IPS-20b (cell line): ENCODE measurements at regions not wholly inside any gene's neighbourhood (a gene's known extent, or its start where the extent isn't known, plus 50 kb on each side); places are given as distances from the start of the nearest gene placed in this dataset.

Experiments used
- H3K27ac ChIP-seq: one replicate; pipeline ENCODE4 v1.5.1; 2013; ENCODE audit warnings: low read length
- H3K27me3 ChIP-seq: 2 replicates; pipeline ENCODE4 v1.6.1; 2013; ENCODE audit warnings: mild to moderate bottlenecking, low read length, inconsistent platforms; ENCODE audit not compliant: insufficient read depth
- H3K36me3 ChIP-seq: 2 replicates; pipeline ENCODE4 v1.6.1; 2013; ENCODE audit warnings: low read depth, mild to moderate bottlenecking, inconsistent platforms, low read length, moderate library complexity; ENCODE audit not compliant: insufficient read depth
- H3K4me1 ChIP-seq: 2 replicates; pipeline ENCODE4 v1.6.1; 2013; ENCODE audit warnings: mild to moderate bottlenecking, control low read depth, inconsistent platforms, low read length, moderate library complexity; ENCODE audit not compliant: insufficient read depth
- H3K4me3 ChIP-seq: 2 replicates; pipeline ENCODE4 v1.5.1; 2013; ENCODE audit warnings: mild to moderate bottlenecking, low read length, inconsistent platforms
- H3K9ac ChIP-seq: 2 replicates; pipeline ENCODE4 v1.6.1; 2013; ENCODE audit warnings: low read depth, mild to moderate bottlenecking, inconsistent platforms, low read length, moderate library complexity
- H3K9me3 ChIP-seq: 2 replicates; pipeline ENCODE4 v1.6.1; 2013; ENCODE audit warnings: mild to moderate bottlenecking, low read depth, low read length, inconsistent platforms; ENCODE audit not compliant: insufficient read depth

DNA sequence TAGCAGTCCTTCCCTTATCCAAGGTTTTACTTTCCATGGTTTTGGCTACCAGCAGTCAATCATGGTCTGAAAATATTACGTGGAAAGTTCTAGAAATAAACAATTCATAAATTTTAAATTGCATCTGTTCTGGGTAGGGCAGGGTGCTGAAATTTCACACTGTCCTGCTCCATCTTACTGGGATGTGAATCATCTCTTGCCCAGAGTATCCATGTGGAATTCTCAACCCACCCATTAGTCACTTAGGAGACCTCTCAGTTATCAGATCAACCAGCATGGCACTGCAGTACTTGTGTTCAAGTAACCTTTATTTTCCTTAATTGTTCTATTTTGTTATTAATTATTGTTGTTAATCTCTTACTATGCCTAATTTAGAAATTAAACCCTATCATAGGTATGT lies 202.8 kb upstream of the CPHXL start:
- Histone ChIP-seq H3K27me3 (peaks cover 99% of the 10 kb centered on the region), H3K4me3 (no peak overlapping the region), H3K36me3 (no peaks in the 10 kb centered on the region), H3K27ac (no peak overlapping the region), H3K9ac (no peak overlapping the region), H3K9me3 (0 out of 2 replicates have a peak, but pooled peaks cover 6% of the 10 kb centered on the region), H3K4me1 (no peaks in the 10 kb centered on the region)

- 0 out of 2 replicates have a peak, but pooled peaks cover 6% of the 10 kb centered on the region for H3K9me3 ChIP-seq
- no peak overlapping the region for H3K9ac ChIP-seq
- no peak overlapping the region for H3K27ac ChIP-seq
- H3K27me3 ChIP-seq: peaks cover 98% of the 10 kb centered on the region
- no peak overlapping the region for H3K4me3 ChIP-seq
- H3K36me3 ChIP-seq: no peaks in the 10 kb centered on the region
- H3K4me1 ChIP-seq: no peaks in the 10 kb centered on the region
Observed at GRCh38 chr16:75931043-75931442, 204.8 kb upstream of the CPHXL start.

GRCh38 chr16:75931970-75932369 lies 205.7 kb upstream of the CPHXL start:
- Histone ChIP-seq H3K27ac (no peak overlapping the region), H3K9ac (no peak overlapping the region), H3K4me3 (no peak overlapping the region), H3K36me3 (no peaks in the 10 kb centered on the region), H3K27me3 (peaks cover 89% of the 10 kb centered on the region), H3K4me1 (no peaks in the 10 kb centered on the region), H3K9me3 (0 out of 2 replicates have a peak, but pooled peaks cover 6% of the 10 kb centered on the region)

GRCh38 chr16:75938818-75939217 lies 212.5 kb upstream of the CPHXL start:
- Histone ChIP-seq H3K9ac (no peak overlapping the region), H3K36me3 (no peaks in the 10 kb centered on the region), H3K9me3 (no peaks in the 10 kb centered on the region), H3K27me3 (peaks cover 63% of the 10 kb centered on the region), H3K4me3 (no peak overlapping the region), H3K27ac (no peak overlapping the region), H3K4me1 (no peaks in the 10 kb centered on the region)

DNA sequence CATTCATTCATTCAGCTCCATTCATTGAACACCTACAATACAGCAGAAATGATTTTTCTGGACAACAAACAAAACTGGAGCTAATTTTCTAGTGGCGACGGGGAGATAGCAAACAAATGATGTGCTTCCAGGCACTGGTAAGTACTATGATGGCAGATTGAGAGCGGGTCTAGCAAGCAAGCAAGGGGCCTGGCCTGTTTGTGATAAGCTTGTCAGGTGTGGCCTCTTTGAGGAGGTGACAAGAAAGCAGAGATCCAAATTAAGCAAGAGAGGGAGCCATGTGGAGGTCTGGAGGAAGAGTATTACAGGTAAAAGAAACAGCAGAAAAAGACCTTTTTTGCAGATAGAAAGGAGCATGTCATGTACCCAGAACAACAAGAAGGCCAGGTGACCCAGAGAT lies 216.1 kb upstream of the CPHXL start:
- no peaks in the 10 kb centered on the region for H3K36me3 ChIP-seq
- H3K4me3 ChIP-seq: no peak overlapping the region
- no peak overlapping the region for H3K27ac ChIP-seq
- H3K9me3 ChIP-seq: no peaks in the 10 kb centered on the region
- no peak overlapping the region for H3K9ac ChIP-seq
- H3K4me1 ChIP-seq: no peaks in the 10 kb centered on the region
- H3K27me3 ChIP-seq: peaks cover 42% of the 10 kb centered on the region

DNA sequence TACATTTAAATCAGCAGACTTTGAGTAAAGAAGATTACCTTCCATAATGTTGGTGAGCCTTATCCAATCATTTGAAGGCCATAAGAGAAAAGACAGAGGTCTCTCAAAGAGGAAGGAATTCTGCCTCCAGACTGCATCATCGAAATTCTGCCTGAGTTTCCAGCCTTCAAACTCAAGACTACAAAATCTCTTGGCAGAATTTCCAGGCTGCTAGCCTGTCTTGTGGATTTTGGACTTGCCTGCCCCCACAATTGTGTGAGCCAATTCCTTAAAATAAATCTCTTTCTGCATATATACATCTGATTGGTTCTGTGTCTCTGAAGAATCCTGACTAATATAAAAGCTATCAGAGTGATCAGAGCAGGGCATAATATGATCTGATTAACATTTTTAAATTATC lies 216.6 kb upstream of the CPHXL start:
- Histone ChIP-seq H3K36me3 (no peaks in the 10 kb centered on the region), H3K4me3 (no peak overlapping the region), H3K9me3 (no peaks in the 10 kb centered on the region), H3K9ac (no peak overlapping the region), H3K27ac (no peak overlapping the region), H3K27me3 (peaks cover 39% of the 10 kb centered on the region), H3K4me1 (no peaks in the 10 kb centered on the region)

DNA sequence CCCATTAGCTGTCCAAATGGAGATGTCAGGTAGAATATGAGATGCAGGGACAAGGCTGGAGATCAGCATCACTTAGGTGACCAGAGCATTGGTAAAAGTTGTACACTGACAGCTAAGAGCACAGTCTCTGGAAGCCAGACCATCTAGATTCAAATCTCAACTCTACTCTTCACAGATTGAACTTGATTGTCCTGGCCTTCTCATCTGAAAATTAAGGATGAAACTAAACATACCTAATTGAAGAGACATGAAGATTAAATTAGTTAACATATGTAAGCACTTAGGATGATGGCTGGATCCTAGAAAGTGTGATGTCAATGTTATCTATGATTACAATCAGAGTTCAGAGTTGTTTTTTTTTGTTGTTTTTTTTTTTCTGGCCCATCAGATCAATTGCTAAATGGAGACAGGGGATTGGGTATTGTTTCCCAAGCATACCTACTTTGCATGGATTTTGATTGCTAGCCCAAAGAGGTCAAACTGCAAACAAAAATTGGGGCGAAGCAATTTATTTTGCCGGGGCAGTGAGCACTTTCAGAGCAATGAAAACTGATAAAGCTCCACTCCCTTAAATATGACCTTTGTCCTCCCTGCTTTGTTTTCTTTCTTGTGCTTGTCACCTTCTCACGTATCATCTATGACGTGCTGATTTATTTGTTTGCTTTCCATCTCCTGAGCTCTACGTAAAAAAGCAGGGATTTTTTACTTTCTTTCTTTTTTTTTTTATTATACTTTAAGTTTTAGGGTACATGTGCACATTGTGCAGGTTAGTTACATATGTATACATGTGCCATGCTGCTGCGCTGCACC lies 217.6 kb upstream of the CPHXL start:
- H3K4me1 ChIP-seq: no peaks in the 10 kb centered on the region
- H3K4me3 ChIP-seq: no peak overlapping the region
- H3K9me3 ChIP-seq: no peaks in the 10 kb centered on the region
- H3K27me3 ChIP-seq: peaks cover 33% of the 10 kb centered on the region
- no peak overlapping the region for H3K27ac ChIP-seq
- no peaks in the 10 kb centered on the region for H3K36me3 ChIP-seq
- no peak overlapping the region for H3K9ac ChIP-seq

DNA sequence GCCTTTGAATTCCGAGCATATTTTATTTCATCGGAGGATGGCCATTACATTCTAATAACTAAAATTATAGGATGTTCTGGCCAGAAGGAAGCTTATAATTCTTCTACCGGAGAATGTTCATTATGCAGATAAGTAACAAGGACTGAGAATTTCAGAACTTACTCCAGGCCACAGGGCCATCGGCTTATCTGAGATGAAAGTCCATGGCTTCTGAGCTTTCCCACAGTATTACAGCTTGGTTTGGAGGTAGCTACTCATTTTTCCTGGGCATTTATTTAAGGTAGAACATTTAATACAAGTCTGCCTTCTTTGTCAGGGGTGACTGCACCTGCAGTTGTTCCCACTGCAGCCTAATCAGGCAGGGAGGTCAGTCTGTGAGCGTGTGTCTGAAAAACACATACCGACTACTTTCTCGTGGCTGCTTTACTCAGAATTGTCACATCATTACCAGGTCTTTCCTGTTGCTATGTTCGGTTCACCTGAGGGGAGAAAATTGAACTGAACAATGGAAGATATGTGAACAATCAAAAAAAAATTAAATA lies 219.7 kb upstream of the CPHXL start:
- no peak overlapping the region for H3K4me3 ChIP-seq
- no peak overlapping the region for H3K27ac ChIP-seq
- no peaks in the 10 kb centered on the region for H3K36me3 ChIP-seq
- peaks cover 5% of the 10 kb centered on the region; the same call in 1 of the 2 replicates for H3K4me1 ChIP-seq
- H3K9me3 ChIP-seq: no peaks in the 10 kb centered on the region
- H3K27me3 ChIP-seq: peaks cover 17% of the 10 kb centered on the region; the same call in 1 of the 2 replicates
- H3K9ac ChIP-seq: no peak overlapping the region

- Histone ChIP-seq H3K9me3 (no peaks in the 10 kb centered on the region), H3K9ac (no peak overlapping the region), H3K4me1 (peaks cover 5% of the 10 kb centered on the region; the same call in 1 of the 2 replicates), H3K36me3 (no peaks in the 10 kb centered on the region), H3K4me3 (no peak overlapping the region), H3K27ac (no peak overlapping the region), H3K27me3 (peaks cover 6% of the 10 kb centered on the region; the same call in 1 of the 2 replicates)
Observed at GRCh38 chr16:75947626-75948239, 221.4 kb upstream of the CPHXL start.

- peaks cover 3% of the 10 kb centered on the region; the same call in 1 of the 2 replicates for H3K27me3 ChIP-seq
- H3K9me3 ChIP-seq: no peaks in the 10 kb centered on the region
- peaks cover 5% of the 10 kb centered on the region; the same call in 1 of the 2 replicates for H3K4me1 ChIP-seq
- no peak overlapping the region for H3K4me3 ChIP-seq
- no peak overlapping the region for H3K27ac ChIP-seq
- H3K36me3 ChIP-seq: no peaks in the 10 kb centered on the region
- H3K9ac ChIP-seq: no peak overlapping the region
Observed at GRCh38 chr16:75948441-75948840, 222.2 kb upstream of the CPHXL start.

GRCh38 chr16:75948886-75949285 lies 222.6 kb upstream of the CPHXL start:
- Histone ChIP-seq H3K27me3 (peaks cover 3% of the 10 kb centered on the region; the same call in 1 of the 2 replicates), H3K4me1 (peaks cover 5% of the 10 kb centered on the region; the same call in 1 of the 2 replicates), H3K9me3 (no peaks in the 10 kb centered on the region), H3K4me3 (no peak overlapping the region), H3K36me3 (no peaks in the 10 kb centered on the region), H3K27ac (no peak overlapping the region), H3K9ac (no peak overlapping the region)
